PC-3 (cell line): ENCODE measurements at regions not wholly inside any gene's neighbourhood (a gene's known extent, or its start where the extent isn't known, plus 50 kb on each side); places are given as distances from the start of the nearest gene placed in this dataset.

Experiments used
- ATAC-seq: fragments of 200-7000 bp; cut with Tn5 transposase; 2 replicates; pipeline ENCODE4 v1.9.1; 2020; ENCODE audit warnings: mild to moderate bottlenecking, moderate library complexity
- BruUV-seq: library from RNA; stranded (reverse); fragments of 400-500 nt; replicated peaks from 2 replicates; lab custom pipeline; 2021; lab: Mats Ljungman, UMichigan
- CTCF ChIA-PET: fragments of 300-600 bp; sonication (Branson Sonifier 250); formaldehyde crosslinking; loops from one replicate; lab custom pipeline; 2022; ENCODE audit warnings: antibody characterized with exemption; lab: Charles Lee
- POLR2A ChIA-PET: fragments of 300-600 bp; sonication (Branson Sonifier 250); formaldehyde crosslinking; loops from one replicate; lab custom pipeline; 2022; ENCODE audit warnings: antibody characterized with exemption; ENCODE audit not compliant: unreplicated experiment; lab: Charles Lee
- DNase-seq: peaks from one replicate; pipeline ENCODE4 v3.0.0-alpha.2; 2015
- H2AFZ ChIP-seq: fragments of 300-600 bp; sonication (generic); 2 replicates; pipeline ENCODE4 v1.6.0; 2016; ENCODE audit warnings: antibody characterized with exemption, low read length
- H3F3A ChIP-seq: fragments of 300-600 bp; sonication (generic); one replicate; pipeline ENCODE4 v1.6.0; 2017; ENCODE audit warnings: antibody characterized with exemption, low read length, control low read depth, mild to moderate bottlenecking; ENCODE audit not compliant: unreplicated experiment
- H3K27ac ChIP-seq: fragments of 300-600 bp; sonication (generic); 2 replicates; pipeline ENCODE4 v1.5.1; 2016; ENCODE audit warnings: mild to moderate bottlenecking, low read length
- H3K27me3 ChIP-seq: fragments of 300-600 bp; sonication (generic); 2 replicates; pipeline ENCODE4 v1.6.1; 2016; ENCODE audit warnings: low read length, mixed read lengths
- H3K36me3 ChIP-seq: fragments of 300-600 bp; sonication (generic); 2 replicates; pipeline ENCODE4 v1.6.1; 2016; ENCODE audit warnings: low read depth, mixed run types, low read length, mixed read lengths
- H3K4me1 ChIP-seq: fragments of 300-600 bp; sonication (generic); 2 replicates; pipeline ENCODE4 v1.5.1; 2016; ENCODE audit warnings: low read length; ENCODE audit not compliant: insufficient read depth
- H3K4me2 ChIP-seq: fragments of 300-600 bp; sonication (generic); 2 replicates; pipeline ENCODE4 v1.6.0; 2016; ENCODE audit warnings: low read length
- H3K4me3 ChIP-seq: fragments of 300-600 bp; sonication (generic); 2 replicates; pipeline ENCODE4 v1.5.1; 2016; ENCODE audit warnings: mild to moderate bottlenecking, low read length, mixed read lengths
- H3K79me2 ChIP-seq: fragments of 300-600 bp; sonication (generic); 2 replicates; pipeline ENCODE4 v1.6.1; 2017; ENCODE audit warnings: low read length, mixed read lengths
- H3K9ac ChIP-seq: fragments of 300-600 bp; sonication (generic); 2 replicates; pipeline ENCODE4 v1.6.0; 2016; ENCODE audit warnings: mild to moderate bottlenecking, low read length
- H3K9me2 ChIP-seq: fragments of 300-600 bp; sonication (generic); replicated peaks from 2 replicates; pipeline ENCODE4 v1.6.1; 2016; ENCODE audit warnings: mixed run types, low read length, mixed read lengths
- H3K9me3 ChIP-seq: fragments of 300-600 bp; sonication (generic); 2 replicates; pipeline ENCODE4 v1.6.1; 2016; ENCODE audit warnings: low read length, mixed read lengths
- H4K20me1 ChIP-seq: fragments of 300-600 bp; sonication (generic); 2 replicates; pipeline ENCODE4 v1.6.1; 2016; ENCODE audit warnings: low read length, mixed read lengths
- EZH2 ChIP-seq: fragments of 300-600 bp; sonication (generic); IDR thresholded peaks from one replicate; pipeline ENCODE4 v1.6.1; 2017; ENCODE audit warnings: antibody characterized with exemption, mild to moderate bottlenecking, low read length; ENCODE audit not compliant: unreplicated experiment
- EZH2phosphoT487 ChIP-seq: fragments of 300-600 bp; sonication (generic); IDR thresholded peaks from 2 replicates; pipeline ENCODE4 v1.6.1; 2018; ENCODE audit warnings: mild to moderate bottlenecking, antibody characterized with exemption, low read length, borderline replicate concordance
- intact Hi-C: fragments of 100-400 bp; cut with micrococcal nuclease; formaldehyde crosslinking; loops from 2 replicates; pipeline ENCODE4 v1.9.0; 2023
- TF ChIP-seq, protein P1 (sequence below): fragments of 300-600 bp; sonication (generic); conservative IDR thresholded peaks from 2 replicates; pipeline ENCODE4 v1.5.1; 2017; ENCODE audit warnings: antibody characterized with exemption, low read depth, mild to moderate bottlenecking, low read length

DNA sequence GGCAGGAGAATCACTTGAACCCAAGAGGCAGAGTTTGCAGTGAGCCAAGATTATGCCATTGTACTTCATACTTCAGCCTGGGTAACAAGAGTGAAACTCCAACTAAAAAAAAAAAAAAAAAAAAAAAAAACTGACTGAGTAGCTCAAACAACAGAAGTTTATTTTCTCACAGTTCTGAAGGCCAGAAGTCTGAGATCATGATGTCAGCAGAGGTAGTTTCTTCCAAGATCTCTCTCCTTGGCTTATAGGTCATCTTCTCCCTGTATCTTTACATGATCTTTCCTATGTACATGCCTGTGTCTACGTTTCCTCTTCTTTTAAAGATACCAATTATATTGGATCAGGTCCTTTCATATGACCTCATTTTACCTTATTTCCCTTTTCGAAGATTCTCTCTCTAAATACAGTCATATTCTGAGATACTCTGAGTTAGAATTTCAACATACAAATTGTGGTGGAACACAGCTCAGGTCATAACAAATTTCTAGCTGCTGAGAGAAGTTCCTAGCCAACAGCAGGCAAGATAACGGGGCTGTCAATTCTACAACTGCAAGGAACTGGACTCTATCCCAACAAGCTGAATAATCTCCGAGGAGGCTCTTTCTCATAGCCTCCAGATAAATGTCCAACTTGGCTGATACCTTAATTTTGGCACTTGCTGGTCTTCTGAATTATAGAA lies 187.7 kb upstream of the ADAMTS5 start:
- Histone ChIP-seq H3K4me2 (no peak overlapping the region), H3K4me1 (no peaks in the 10 kb centered on the region), H3K27me3 (no peaks in the 10 kb centered on the region), H2AFZ (no peak overlapping the region), H3K4me3 (no peak overlapping the region), H3K9ac (no peak overlapping the region), H3K79me2 (no peaks in the 10 kb centered on the region), H3K9me2 (no peaks in the 10 kb centered on the region), H4K20me1 (no peaks in the 10 kb centered on the region), H3K9me3 (no peaks in the 10 kb centered on the region), H3K27ac (no peak overlapping the region), H3F3A (no peaks in the 10 kb centered on the region), H3K36me3 (no peaks in the 10 kb centered on the region)
- ATAC-seq (no peak), DNase-seq (no peak)
- POLR2A ChIA-PET = no interaction called here
- BruUV-seq = no TSS peak
- CTCF ChIA-PET = no interaction called here
- TF ChIP-seq, protein P1, sequence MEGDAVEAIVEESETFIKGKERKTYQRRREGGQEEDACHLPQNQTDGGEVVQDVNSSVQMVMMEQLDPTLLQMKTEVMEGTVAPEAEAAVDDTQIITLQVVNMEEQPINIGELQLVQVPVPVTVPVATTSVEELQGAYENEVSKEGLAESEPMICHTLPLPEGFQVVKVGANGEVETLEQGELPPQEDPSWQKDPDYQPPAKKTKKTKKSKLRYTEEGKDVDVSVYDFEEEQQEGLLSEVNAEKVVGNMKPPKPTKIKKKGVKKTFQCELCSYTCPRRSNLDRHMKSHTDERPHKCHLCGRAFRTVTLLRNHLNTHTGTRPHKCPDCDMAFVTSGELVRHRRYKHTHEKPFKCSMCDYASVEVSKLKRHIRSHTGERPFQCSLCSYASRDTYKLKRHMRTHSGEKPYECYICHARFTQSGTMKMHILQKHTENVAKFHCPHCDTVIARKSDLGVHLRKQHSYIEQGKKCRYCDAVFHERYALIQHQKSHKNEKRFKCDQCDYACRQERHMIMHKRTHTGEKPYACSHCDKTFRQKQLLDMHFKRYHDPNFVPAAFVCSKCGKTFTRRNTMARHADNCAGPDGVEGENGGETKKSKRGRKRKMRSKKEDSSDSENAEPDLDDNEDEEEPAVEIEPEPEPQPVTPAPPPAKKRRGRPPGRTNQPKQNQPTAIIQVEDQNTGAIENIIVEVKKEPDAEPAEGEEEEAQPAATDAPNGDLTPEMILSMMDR = no peak
- no peak for TF ChIP-seq EZH2phosphoT487
- no peak for TF ChIP-seq EZH2
- intact Hi-C loops = no loop called here

DNA sequence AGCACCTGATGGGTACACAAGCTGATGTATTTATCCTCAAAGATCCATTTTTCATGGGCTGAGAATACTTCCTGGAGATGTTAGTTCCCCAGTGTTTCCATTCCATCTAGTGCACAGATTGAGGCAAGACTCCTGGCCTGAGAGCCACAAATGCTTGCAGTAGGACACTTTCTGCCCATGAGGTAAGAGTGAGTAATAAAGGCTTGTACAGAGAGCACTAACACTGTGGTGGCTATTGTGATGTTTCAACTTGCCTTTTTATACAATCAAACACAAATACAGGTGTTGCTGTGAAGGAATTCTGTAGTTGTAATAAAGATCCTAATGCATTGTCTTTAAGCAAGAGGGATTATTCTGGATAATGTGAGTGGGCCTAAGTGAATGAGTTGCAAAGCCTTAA lies 186.1 kb upstream of the ADAMTS5 start:
- Histone ChIP-seq H3K79me2 (no peaks in the 10 kb centered on the region), H3K9ac (no peak overlapping the region), H3K4me3 (no peak overlapping the region), H4K20me1 (no peaks in the 10 kb centered on the region), H3K36me3 (no peaks in the 10 kb centered on the region), H3K4me1 (no peaks in the 10 kb centered on the region), H3K9me3 (no peaks in the 10 kb centered on the region), H3F3A (no peaks in the 10 kb centered on the region), H2AFZ (no peak overlapping the region), H3K9me2 (no peaks in the 10 kb centered on the region), H3K27ac (no peak overlapping the region), H3K27me3 (no peaks in the 10 kb centered on the region), H3K4me2 (no peak overlapping the region)
- DNase-seq = no peak
- BruUV-seq = no TSS peak
- intact Hi-C loops = no loop called here
- TF ChIP-seq, protein P1 = no peak
- TF ChIP-seq EZH2phosphoT487 (no peak), EZH2 (no peak)
- ATAC-seq = no peak
- POLR2A ChIA-PET = no interaction called here
- CTCF ChIA-PET = no interaction called here

DNA sequence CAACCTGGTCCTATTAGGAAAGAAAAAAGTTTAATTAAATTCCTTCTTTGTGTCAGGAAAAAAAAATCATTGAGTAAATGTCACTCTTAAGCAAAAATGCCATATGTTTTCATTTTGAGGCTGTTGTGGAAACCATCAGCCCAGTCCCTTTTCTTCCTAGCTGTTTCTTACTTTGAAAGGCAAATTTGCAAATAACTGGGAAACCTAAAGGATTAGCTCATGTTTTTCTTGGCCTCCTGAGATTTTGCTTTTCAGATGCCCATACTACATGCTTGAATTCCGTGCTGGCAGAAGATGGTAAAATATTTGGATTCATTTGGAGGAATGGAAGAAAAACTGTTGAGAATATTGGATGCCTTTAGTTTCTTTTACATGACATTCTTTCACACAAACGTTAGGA lies 182.1 kb upstream of the ADAMTS5 start:
- H3K27me3 ChIP-seq = no peaks in the 10 kb centered on the region
- H3K4me2 ChIP-seq = no peak overlapping the region
- intact Hi-C loops = no loop called here
- no peaks in the 10 kb centered on the region for H3F3A ChIP-seq
- no peak overlapping the region for H2AFZ ChIP-seq
- no peaks in the 10 kb centered on the region for H3K36me3 ChIP-seq
- no TSS peak for BruUV-seq
- H3K9me2 ChIP-seq = no peaks in the 10 kb centered on the region
- no peak overlapping the region for H3K4me3 ChIP-seq
- no peaks in the 10 kb centered on the region for H4K20me1 ChIP-seq
- H3K79me2 ChIP-seq = no peaks in the 10 kb centered on the region
- no peaks in the 10 kb centered on the region for H3K4me1 ChIP-seq
- ChIA-PET CTCF (no interaction called here), POLR2A (no interaction called here)
- H3K9me3 ChIP-seq = no peaks in the 10 kb centered on the region
- TF ChIP-seq EZH2 (no peak), EZH2phosphoT487 (no peak)
- TF ChIP-seq, protein P1 = no peak
- no peak overlapping the region for H3K27ac ChIP-seq
- DNase-seq (no peak), ATAC-seq (no peak)
- H3K9ac ChIP-seq = no peak overlapping the region
